GM12873 (cell line): ENCODE measurements at regions not wholly inside any gene's neighbourhood (a gene's known extent, or its start where the extent isn't known, plus 50 kb on each side); places are given as distances from the start of the nearest gene placed in this dataset.

Experiments used
- TF ChIP-seq, protein P1 (sequence below): IDR thresholded peaks from 2 replicates; pipeline ENCODE4 v1.5.1; 2012; ENCODE audit warnings: low read depth, mild to moderate bottlenecking, moderate library complexity, low read length, control low read depth; ENCODE audit not compliant: insufficient read depth; ENCODE audit errors: missing control alignments

- TF ChIP-seq, protein P1, sequence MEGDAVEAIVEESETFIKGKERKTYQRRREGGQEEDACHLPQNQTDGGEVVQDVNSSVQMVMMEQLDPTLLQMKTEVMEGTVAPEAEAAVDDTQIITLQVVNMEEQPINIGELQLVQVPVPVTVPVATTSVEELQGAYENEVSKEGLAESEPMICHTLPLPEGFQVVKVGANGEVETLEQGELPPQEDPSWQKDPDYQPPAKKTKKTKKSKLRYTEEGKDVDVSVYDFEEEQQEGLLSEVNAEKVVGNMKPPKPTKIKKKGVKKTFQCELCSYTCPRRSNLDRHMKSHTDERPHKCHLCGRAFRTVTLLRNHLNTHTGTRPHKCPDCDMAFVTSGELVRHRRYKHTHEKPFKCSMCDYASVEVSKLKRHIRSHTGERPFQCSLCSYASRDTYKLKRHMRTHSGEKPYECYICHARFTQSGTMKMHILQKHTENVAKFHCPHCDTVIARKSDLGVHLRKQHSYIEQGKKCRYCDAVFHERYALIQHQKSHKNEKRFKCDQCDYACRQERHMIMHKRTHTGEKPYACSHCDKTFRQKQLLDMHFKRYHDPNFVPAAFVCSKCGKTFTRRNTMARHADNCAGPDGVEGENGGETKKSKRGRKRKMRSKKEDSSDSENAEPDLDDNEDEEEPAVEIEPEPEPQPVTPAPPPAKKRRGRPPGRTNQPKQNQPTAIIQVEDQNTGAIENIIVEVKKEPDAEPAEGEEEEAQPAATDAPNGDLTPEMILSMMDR: no peak
Observed at GRCh38 chr1:234702342-234703000, 92.5 kb upstream of the IRF2BP2 start.

GRCh38 chr1:234701737-234702341 lies 91.9 kb upstream of the IRF2BP2 start:
- TF ChIP-seq, protein P1: no peak

- TF ChIP-seq, protein P1: no peak
Observed at GRCh38 chr1:234699795-234700665, 90.1 kb upstream of the IRF2BP2 start.

DNA sequence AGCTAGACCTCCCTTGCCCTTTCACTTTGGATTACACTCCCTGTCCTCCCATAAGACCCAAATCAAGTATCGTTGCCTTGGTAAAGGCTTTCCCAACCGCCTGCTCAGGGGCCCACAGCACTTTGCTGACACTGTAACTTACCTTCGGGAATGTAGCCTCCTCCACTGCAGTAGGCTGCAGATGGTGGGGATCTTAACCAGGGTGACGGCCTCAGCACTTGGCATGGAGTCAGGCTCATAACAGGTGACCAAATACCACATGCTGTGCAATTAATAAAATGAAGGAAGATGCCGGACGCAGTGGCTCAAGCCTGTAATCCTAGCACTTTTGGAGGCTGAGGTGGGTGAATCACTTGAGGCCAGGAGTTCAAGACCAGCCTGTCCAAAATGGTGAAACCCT lies 88.7 kb upstream of the IRF2BP2 start:
- TF ChIP-seq, protein P1: no peak

GRCh38 chr1:234697741-234698140 lies 87.8 kb upstream of the IRF2BP2 start:
- TF ChIP-seq, protein P1: no peak

- TF ChIP-seq, protein P1: no peak
Observed at GRCh38 chr1:234697015-234697414, 87.0 kb upstream of the IRF2BP2 start.

- TF ChIP-seq, protein P1: no peak
Observed at GRCh38 chr1:234696148-234696576, 86.2 kb upstream of the IRF2BP2 start.
